ENCODE measurements at regions not wholly inside any gene's neighbourhood (a gene's known extent, or its start where the extent isn't known, plus 50 kb on each side); places are given as distances from the start of the nearest gene placed in this dataset.
"Not testable (repeated sequence)": the region's sequence is repeated elsewhere in the genome, so short reads cannot be mapped to it uniquely, and the experiment has no call there.

DNA sequence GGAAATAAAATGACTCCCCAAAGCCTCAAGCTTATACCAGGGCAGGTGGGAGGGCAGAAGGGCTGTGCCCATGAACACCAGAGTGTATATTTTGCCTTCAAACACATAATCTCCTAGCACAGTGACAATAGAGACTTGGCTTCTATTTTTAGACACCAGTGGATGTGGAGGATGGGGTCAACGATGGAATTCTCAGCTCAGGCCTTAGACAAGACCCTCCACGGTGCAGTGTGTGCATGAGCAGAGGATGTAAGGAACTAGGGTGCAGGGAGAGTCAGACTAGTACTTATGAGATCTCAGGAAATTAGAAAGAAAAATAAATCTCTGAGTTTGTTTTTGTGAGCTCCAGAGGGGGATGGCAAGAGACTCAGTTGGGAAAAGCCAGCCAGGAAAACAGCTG is 113.6 kb upstream of the CADM1 start:
- no peak overlapping the region for H3K4me3 ChIP-seq (ENCODE audit: low read depth, low read length)
- TF ChIP-seq, protein P1, sequence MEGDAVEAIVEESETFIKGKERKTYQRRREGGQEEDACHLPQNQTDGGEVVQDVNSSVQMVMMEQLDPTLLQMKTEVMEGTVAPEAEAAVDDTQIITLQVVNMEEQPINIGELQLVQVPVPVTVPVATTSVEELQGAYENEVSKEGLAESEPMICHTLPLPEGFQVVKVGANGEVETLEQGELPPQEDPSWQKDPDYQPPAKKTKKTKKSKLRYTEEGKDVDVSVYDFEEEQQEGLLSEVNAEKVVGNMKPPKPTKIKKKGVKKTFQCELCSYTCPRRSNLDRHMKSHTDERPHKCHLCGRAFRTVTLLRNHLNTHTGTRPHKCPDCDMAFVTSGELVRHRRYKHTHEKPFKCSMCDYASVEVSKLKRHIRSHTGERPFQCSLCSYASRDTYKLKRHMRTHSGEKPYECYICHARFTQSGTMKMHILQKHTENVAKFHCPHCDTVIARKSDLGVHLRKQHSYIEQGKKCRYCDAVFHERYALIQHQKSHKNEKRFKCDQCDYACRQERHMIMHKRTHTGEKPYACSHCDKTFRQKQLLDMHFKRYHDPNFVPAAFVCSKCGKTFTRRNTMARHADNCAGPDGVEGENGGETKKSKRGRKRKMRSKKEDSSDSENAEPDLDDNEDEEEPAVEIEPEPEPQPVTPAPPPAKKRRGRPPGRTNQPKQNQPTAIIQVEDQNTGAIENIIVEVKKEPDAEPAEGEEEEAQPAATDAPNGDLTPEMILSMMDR (IDR thresholded peaks at IDR 0.05; ENCODE audit: borderline replicate concordance, insufficient read depth, low read depth, low read length): no peak

DNA sequence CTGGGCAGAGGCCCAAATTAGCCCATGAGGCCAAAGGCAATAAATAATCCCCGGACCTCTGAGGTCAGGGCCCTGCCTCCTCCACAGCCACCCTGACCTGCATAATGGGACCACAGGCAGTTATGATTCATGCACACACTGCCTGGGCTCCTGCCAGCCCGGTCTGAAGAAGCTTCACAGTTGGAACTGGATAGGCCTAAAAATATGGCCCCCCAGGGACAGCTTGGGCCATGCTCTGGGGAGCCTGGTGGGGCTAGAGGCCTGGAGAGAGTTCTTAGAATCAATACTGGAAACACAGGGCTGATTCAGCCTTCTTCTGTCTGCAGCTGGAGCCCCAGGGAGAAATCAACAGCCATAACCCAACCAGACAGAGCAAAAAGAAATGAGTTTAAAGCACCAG is 112.8 kb upstream of the CADM1 start:
- TF ChIP-seq, protein P1 (IDR thresholded peaks at IDR 0.05; ENCODE audit: borderline replicate concordance, insufficient read depth, low read depth, low read length): no peak
- H3K4me3 ChIP-seq (ENCODE audit: low read depth, low read length): no peak overlapping the region

DNA sequence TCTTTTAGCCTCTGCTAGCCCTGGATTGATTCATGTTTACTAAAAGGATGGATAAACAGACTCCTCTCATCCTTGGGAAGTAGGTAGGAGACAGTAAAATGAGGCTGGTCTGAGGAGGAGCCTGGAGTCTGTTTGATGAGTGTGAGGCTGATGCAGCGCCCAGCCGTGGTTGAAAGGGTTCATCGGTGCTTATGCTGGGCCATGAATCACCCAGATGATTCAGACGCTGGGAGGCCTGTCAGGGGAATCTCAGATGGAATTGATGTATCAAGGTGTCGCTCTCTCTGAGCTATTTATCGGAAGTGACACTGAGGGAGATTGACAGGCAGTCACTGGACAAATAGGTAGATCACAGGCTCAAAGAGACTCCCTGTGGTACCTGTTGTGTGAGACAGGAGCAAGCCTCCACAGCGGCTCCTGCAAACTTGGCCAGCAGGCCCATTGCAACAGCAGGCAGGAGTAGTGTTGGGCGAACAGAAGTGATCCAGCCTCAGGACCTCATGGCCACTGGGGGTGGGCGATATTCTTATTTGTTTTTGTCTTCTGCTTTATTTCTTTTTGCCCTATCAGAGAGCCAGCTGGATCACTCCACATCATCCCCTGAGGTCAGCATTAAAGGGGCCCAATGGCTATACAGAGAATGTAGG is 109.9 kb upstream of the CADM1 start:
- TF ChIP-seq, protein P1 (IDR thresholded peaks at IDR 0.05; ENCODE audit: borderline replicate concordance, insufficient read depth, low read depth, low read length): no peak
- no peak overlapping the region for H3K4me3 ChIP-seq (ENCODE audit: low read depth, low read length)

DNA sequence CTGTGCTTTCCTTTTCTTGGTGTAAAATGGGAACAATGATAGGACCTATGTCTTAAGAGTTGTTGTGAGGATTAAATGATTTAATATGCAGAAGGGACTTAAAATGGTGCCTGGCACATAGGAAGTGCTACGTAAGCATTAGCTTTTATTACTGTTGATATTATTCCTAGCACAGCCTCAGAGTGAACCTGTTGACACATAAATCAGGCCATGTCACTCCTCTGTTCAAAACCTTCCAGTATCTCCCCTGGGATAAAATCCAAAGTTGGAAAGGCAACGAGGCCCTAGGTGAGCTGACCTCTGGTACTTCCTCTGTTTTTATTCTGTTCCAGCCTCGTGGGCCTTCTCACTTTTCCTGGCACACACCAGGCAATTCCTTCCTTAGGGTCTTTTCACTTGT is 108.8 kb upstream of the CADM1 start:
- TF ChIP-seq, protein P1 (IDR thresholded peaks at IDR 0.05; ENCODE audit: borderline replicate concordance, insufficient read depth, low read depth, low read length): no peak
- no peak overlapping the region for H3K4me3 ChIP-seq (ENCODE audit: low read depth, low read length)

DNA sequence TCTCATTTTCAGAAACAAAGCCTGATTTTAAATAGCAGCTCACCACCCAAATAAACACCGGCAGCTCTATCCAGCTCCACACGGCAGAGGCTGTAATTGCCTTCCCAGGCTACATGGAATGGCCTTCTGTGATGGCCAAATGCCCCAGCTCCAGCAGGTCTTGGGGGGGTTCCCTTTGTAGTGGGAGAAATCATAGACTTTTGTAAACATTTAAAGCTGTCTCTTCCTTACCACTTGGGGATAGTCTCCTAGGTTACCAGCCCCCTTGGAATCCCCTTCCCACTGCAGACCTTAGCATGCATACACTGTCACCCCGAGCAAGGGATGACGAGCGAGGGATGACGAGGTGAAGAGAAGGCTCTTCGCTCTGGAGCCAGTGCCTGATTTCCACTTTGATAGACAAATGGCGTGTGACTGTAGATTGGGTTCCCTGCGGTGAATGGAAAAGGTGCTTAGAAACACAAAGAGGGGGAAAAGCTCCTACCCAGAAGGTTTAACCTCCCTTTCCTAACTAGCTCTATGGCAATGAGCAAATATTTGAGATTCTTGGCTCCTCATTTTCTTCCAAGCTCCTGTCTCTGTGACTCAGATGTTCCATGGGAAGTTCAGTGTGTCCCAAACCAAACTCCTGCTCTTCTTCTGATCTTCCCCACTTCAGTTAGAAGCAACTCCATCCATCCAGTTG is 108.0 kb upstream of the CADM1 start:
- TF ChIP-seq, protein P1 (IDR thresholded peaks at IDR 0.05; ENCODE audit: borderline replicate concordance, insufficient read depth, low read depth, low read length): no peak
- H3K4me3 ChIP-seq (ENCODE audit: low read depth, low read length): no peak overlapping the region

DNA sequence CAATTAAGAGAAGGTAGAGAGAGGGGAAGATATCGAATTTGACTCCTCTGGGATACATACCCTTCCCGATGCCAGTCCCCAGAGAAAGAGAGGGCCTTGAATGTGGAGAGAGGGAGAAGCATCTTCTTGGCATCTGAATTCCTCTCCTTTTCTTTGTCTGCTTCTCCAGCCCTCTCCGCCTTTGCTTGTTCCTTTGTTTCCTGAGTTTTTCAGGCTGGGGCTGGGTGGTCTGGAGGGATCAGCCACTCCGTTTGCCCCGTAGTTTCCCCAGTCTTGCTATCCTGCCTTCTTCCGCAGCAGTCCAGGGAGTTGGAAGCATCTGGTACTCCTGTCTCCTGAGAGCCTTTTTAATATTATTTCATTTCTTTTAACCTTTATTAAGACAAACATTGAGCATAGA is 107.1 kb upstream of the CADM1 start:
- TF ChIP-seq, protein P1 (IDR thresholded peaks at IDR 0.05; ENCODE audit: borderline replicate concordance, insufficient read depth, low read depth, low read length): no peak
- H3K4me3 ChIP-seq (ENCODE audit: low read depth, low read length): no peak overlapping the region

DNA sequence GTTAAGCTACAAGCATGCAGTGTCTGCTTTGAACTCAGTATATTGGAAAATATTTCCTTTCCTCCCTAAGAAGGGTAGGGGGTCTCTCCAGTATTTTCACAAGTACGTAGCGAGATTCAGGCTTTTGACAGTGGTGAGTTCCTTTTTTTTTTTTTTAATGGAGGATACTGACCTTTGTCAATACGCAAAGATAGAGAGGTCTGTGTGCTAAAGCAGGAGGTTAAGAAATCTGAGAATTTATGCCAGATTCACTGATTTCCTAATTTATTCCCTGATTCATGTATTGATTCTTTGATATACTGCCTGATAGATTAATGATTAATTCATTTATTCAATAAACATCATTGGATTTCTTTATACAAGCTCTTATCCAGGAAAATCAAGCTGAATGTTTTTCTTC is 106.7 kb upstream of the CADM1 start:
- no peak overlapping the region for H3K4me3 ChIP-seq (ENCODE audit: low read depth, low read length)
- TF ChIP-seq, protein P1 (IDR thresholded peaks at IDR 0.05; ENCODE audit: borderline replicate concordance, insufficient read depth, low read depth, low read length): no peak

DNA sequence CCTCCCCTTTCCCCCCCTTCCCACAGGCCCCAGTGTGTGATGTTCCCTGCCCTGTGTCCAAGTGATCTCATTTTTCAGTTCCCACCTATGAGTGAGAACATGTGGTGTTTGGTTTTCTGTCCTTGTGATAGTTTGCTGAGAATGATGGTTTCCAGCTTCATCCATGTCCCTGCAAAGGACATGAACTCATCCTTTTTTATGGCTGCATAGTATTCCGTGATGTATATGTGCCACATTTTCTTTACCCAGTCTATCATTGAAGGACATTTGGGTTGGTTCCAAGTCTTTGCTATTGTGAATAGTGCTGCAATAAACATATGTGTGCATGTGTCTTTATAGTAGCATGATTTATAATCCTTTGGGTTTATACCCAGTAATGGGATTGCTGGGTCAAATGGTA is 106.0 kb upstream of the CADM1 start:
- H3K4me3 ChIP-seq (ENCODE audit: low read depth, low read length): not testable (repeated sequence)

Measured in GM12875 (cell line).